ENCODE measurements at regions not wholly inside any gene's neighbourhood (a gene's known extent, or its start where the extent isn't known, plus 50 kb on each side); places are given as distances from the start of the nearest gene placed in this dataset.

- TF ChIP-seq POLR2A (IDR thresholded peaks at IDR 0.05; ENCODE audit: extremely low read depth, insufficient read length) = no peak
- TF ChIP-seq, protein P1, sequence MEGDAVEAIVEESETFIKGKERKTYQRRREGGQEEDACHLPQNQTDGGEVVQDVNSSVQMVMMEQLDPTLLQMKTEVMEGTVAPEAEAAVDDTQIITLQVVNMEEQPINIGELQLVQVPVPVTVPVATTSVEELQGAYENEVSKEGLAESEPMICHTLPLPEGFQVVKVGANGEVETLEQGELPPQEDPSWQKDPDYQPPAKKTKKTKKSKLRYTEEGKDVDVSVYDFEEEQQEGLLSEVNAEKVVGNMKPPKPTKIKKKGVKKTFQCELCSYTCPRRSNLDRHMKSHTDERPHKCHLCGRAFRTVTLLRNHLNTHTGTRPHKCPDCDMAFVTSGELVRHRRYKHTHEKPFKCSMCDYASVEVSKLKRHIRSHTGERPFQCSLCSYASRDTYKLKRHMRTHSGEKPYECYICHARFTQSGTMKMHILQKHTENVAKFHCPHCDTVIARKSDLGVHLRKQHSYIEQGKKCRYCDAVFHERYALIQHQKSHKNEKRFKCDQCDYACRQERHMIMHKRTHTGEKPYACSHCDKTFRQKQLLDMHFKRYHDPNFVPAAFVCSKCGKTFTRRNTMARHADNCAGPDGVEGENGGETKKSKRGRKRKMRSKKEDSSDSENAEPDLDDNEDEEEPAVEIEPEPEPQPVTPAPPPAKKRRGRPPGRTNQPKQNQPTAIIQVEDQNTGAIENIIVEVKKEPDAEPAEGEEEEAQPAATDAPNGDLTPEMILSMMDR (IDR thresholded peaks at IDR 0.05; ENCODE audit: low read depth, low read length) = no peak
Observed at GRCh38 chr14:97824218-97824617, 1027.0 kb downstream of the VRK1 start.

All from NB4 (cell line).